Body of pancreas (tissue), 4 donors: ENCODE measurements at regions not wholly inside any gene's neighbourhood (a gene's known extent, or its start where the extent isn't known, plus 50 kb on each side); places are given as distances from the start of the nearest gene placed in this dataset.

ENCODE experiments used
- CTCF ChIP-seq, 7 experiments: fragments of 450-650 bp in 4 of 7; fragments of 200-600 bp in 3 of 7; sonication (generic) in 3 of 7; IDR thresholded peaks; one replicate each; pipeline ENCODE4 v1.5.1; 2016 to 2019; ENCODE audit warnings: antibody characterized with exemption in 7 of 7
- POLR2A ChIP-seq, 3 donors: fragments of 450-650 bp; IDR thresholded peaks; one replicate each; pipeline ENCODE4 v1.6.1; 2016; ENCODE audit warnings: antibody characterized with exemption in 3 of 3, mild to moderate bottlenecking in 2 of 3

GRCh38 chr10:106396192-106396591 lies 768.3 kb downstream of the SORCS1 start:
- TF ChIP-seq CTCF (IDR thresholded peaks at IDR 0.05) (no peak), POLR2A (IDR thresholded peaks at IDR 0.05) (no peak)
